HepG2 (cell line): ENCODE measurements at regions not wholly inside any gene's neighbourhood (a gene's known extent, or its start where the extent isn't known, plus 50 kb on each side); places are given as distances from the start of the nearest gene placed in this dataset.

Experiments
- ATAC-seq: fragments of 200-7000 bp; cut with Tn5 transposase; 3 replicates; pipeline ENCODE4 v1.9.1; 2020; ENCODE audit warnings: mild to moderate bottlenecking, moderate library complexity
- BruUV-seq: library from RNA; stranded (reverse); fragments of 400-500 nt; replicated peaks from 2 replicates; lab custom pipeline; 2021; lab: Mats Ljungman, UMichigan
- CTCF ChIA-PET: fragments of 300-600 bp; formaldehyde crosslinking; extraction: SDS; loops from one replicate; lab custom pipeline; 2021; ENCODE audit warnings: low total read pairs, inconsistent platforms, low intra/inter-chr PET ratio; lab: Yijun Ruan, JAX
- POLR2A ChIA-PET: fragments of 350-600 bp; sonication (Branson Sonifier 250); formaldehyde crosslinking; loops from one replicate; lab custom pipeline; 2020; ENCODE audit warnings: antibody characterized with exemption, inconsistent platforms; lab: Yijun Ruan, JAX
- DNase-seq: peaks from one replicate; pipeline ENCODE4 v3.0.0-alpha.2; 2015; ENCODE audit warnings: low spot score
- FAIRE-seq: peaks from 3 replicates; lab custom pipeline; 2011; peaks lifted over from hg19 to GRCh38; lab: Jason Lieb, UNC
- H2AFZ ChIP-seq: one replicate; pipeline ENCODE4 v1.6.1; 2011; ENCODE audit warnings: low read length, inconsistent platforms
- H3K27ac ChIP-seq: fragments of 300-600 bp; 3 replicates; pipeline ENCODE4 v1.8.0; 2011; ENCODE audit warnings: mixed run types, mild to moderate bottlenecking, mixed read lengths, low read length, inconsistent platforms; ENCODE audit not compliant: insufficient read depth; ENCODE audit errors: extremely low read length
- H3K27me3 ChIP-seq, 2 experiments: fragments of 200-600 bp in 1 of 2; 2 replicates in 1 of 2; 3 replicates in 1 of 2; pipeline versions ENCODE4 v1.6.0 to v1.8.0; 2011; ENCODE audit warnings: low read length in 2 of 2, mild to moderate bottlenecking in 2 of 2, moderate library complexity in 2 of 2, inconsistent platforms in 1 of 2; ENCODE audit not compliant: insufficient read depth in 2 of 2, control insufficient read depth in 1 of 2
- H3K36me3 ChIP-seq, 2 experiments: fragments of 200-600 bp in 1 of 2; replicated peaks in 1 of 2; 2 replicates in 1 of 2; 3 replicates in 1 of 2; pipeline versions ENCODE4 v1.5.1 to v1.8.0; 2011; ENCODE audit warnings: low read length in 2 of 2, inconsistent platforms in 1 of 2; ENCODE audit not compliant: insufficient read depth in 2 of 2, control insufficient read depth in 1 of 2
- H3K4me1 ChIP-seq: 2 replicates; pipeline ENCODE4 v1.5.1; 2012; ENCODE audit warnings: low read length, inconsistent platforms; ENCODE audit not compliant: insufficient read depth
- H3K4me2 ChIP-seq: 2 replicates; pipeline ENCODE4 v1.6.0; 2011; ENCODE audit warnings: low read depth, low read length, inconsistent platforms
- H3K4me3 ChIP-seq, 3 experiments: fragments of 200-600 bp in 1 of 3; sonication (generic), shearing (Covaris generic) in 1 of 3; replicated peaks in 1 of 3; 2 replicates each; pipeline ENCODE4 v1.5.1; 2011 to 2016; ENCODE audit warnings: low read length in 3 of 3, inconsistent platforms in 2 of 3, low read depth in 2 of 3, mild to moderate bottlenecking in 2 of 3, control low read depth in 1 of 3, mixed read lengths in 1 of 3; ENCODE audit not compliant: insufficient read depth in 1 of 3
- H3K79me2 ChIP-seq: one replicate; pipeline ENCODE4 v1.6.1; 2011; ENCODE audit warnings: low read length, inconsistent platforms; ENCODE audit not compliant: insufficient read depth
- H3K9ac ChIP-seq: 2 replicates; pipeline ENCODE4 v1.6.0; 2011; ENCODE audit warnings: mild to moderate bottlenecking, low read depth, low read length, inconsistent platforms; ENCODE audit not compliant: insufficient read depth
- H3K9me3 ChIP-seq: 2 replicates; pipeline ENCODE4 v1.5.1; 2012; ENCODE audit warnings: mild to moderate bottlenecking, low read length
- H4K20me1 ChIP-seq: 2 replicates; pipeline ENCODE4 v1.6.0; 2011; ENCODE audit warnings: inconsistent platforms, mild to moderate bottlenecking, low read length, moderate library complexity; ENCODE audit not compliant: insufficient read depth
- CENPT ChIP-seq: sonication (generic); formaldehyde crosslinking; IDR thresholded peaks from 2 replicates; pipeline ENCODE4 v1.8.0; 2022; ENCODE audit warnings: low read depth, mild to moderate bottlenecking, moderate library complexity, missing genetic modification reagents
- CHD4 ChIP-seq: fragments of 200-600 bp; sonication (generic); IDR thresholded peaks from 2 replicates; pipeline ENCODE4 v1.7.0; 2017; ENCODE audit warnings: mild to moderate bottlenecking, low read length, borderline replicate concordance
- IRX3 ChIP-seq: sonication (generic); formaldehyde crosslinking; IDR thresholded peaks from 2 replicates; pipeline ENCODE4 v1.8.1; 2023; ENCODE audit warnings: mild to moderate bottlenecking, low read depth, missing genetic modification reagents, borderline replicate concordance
- JUND ChIP-seq: sonication (generic); formaldehyde crosslinking; IDR thresholded peaks from 2 replicates; pipeline ENCODE4 v1.8.0; 2022; ENCODE audit warnings: mild to moderate bottlenecking, missing genetic modification reagents
- KLF12 ChIP-seq: sonication (generic); formaldehyde crosslinking; IDR thresholded peaks from 2 replicates; pipeline ENCODE4 v1.4.0; 2020; ENCODE audit warnings: missing genetic modification reagents, borderline replicate concordance
- MED13 ChIP-seq: sonication (generic); formaldehyde crosslinking; IDR thresholded peaks from 2 replicates; pipeline ENCODE4 v1.5.0; 2020; ENCODE audit warnings: missing genetic modification reagents
- MTF1 ChIP-seq: sonication (generic); formaldehyde crosslinking; IDR thresholded peaks from 2 replicates; pipeline ENCODE4 v1.5.0; 2020; ENCODE audit warnings: missing genetic modification reagents
- TCF12 ChIP-seq, 2 experiments: fragments of 450-650 bp in 1 of 2; sonication (generic) in 1 of 2; formaldehyde crosslinking in 1 of 2; IDR thresholded peaks; 2 replicates each; pipeline versions ENCODE4 v1.6.1 to v1.8.0; 2017 to 2022; ENCODE audit warnings: antibody characterized with exemption in 1 of 2, mild to moderate bottlenecking in 1 of 2, missing genetic modification reagents in 1 of 2, moderate library complexity in 1 of 2
- ZBTB21 ChIP-seq: sonication (generic); formaldehyde crosslinking; IDR thresholded peaks from 2 replicates; pipeline ENCODE4 v1.4.0; 2020; ENCODE audit warnings: missing genetic modification reagents
- ZBTB38 ChIP-seq: sonication (generic); formaldehyde crosslinking; IDR thresholded peaks from 2 replicates; pipeline ENCODE4 v1.5.1; 2020; ENCODE audit warnings: mild to moderate bottlenecking, missing genetic modification reagents
- ZNF180 ChIP-seq: sonication (generic); formaldehyde crosslinking; IDR thresholded peaks from 2 replicates; pipeline ENCODE4 v1.4.0; 2020; ENCODE audit warnings: low read depth, missing genetic modification reagents, borderline replicate concordance
- WGBS: methylation state at CpG from one replicate; pipeline ENCODE4 v1.1.6; 2017; ENCODE audit warnings: low lambda C conversion rate; 5-methylcytosine and 5-hydroxymethylcytosine counted together
- in situ Hi-C: cut with HindIII; loops from 2 replicates; pipeline ENCODE4 v1.10.0; 2017; ENCODE audit warnings: low pct_unique_long_range_greater_than_20kb; ENCODE audit not compliant: extremely low pct_ligation_motif_present
- intact Hi-C: fragments of 100-400 bp; cut with micrococcal nuclease; formaldehyde crosslinking; loops from one replicate; pipeline ENCODE4 v1.10.0; 2022; ENCODE audit not compliant: unreplicated experiment
- TF ChIP-seq, protein P1 (sequence below): sonication (generic); formaldehyde crosslinking; IDR thresholded peaks from 2 replicates; pipeline ENCODE4 v1.4.0; 2020; ENCODE audit warnings: mild to moderate bottlenecking, missing genetic modification reagents
- TF ChIP-seq, protein P2 (sequence below): sonication (generic); formaldehyde crosslinking; IDR thresholded peaks from 2 replicates; pipeline ENCODE4 v1.9.0; 2021; ENCODE audit warnings: mild to moderate bottlenecking, missing genetic modification reagents

DNA sequence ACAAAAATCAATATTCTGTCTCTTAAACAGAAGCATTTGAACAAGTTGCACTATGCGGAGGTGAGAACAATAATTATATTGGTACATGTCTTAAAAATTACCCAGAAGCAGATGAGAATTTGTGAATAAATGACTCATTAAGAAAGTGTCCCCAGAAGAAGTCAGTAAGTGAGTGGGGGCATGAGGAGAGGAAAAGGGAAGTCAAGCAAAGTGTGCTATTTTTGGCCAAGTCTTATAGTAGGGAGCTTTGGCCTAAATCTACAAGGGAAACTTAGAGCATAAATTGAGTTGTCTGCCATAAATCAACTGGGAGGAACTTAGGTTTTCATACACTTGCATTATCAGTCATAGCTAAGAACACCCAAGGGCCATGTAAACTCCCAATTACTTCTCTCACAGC lies 86.9 kb upstream of the SATB1 start:
- no peaks in the 10 kb centered on the region for H3K36me3 ChIP-seq
- no peak overlapping the region for H3K4me2 ChIP-seq
- TF ChIP-seq ZBTB38 (CRISPR knock-in tag), result no peak
- no peak for TF ChIP-seq JUND
- no peak for TF ChIP-seq MED13 (CRISPR knock-in tag)
- no peak for TF ChIP-seq KLF12 (CRISPR knock-in tag)
- no peak for TF ChIP-seq CHD4
- H2AFZ ChIP-seq, result no peak overlapping the region
- H3K4me1 ChIP-seq, result no peaks in the 10 kb centered on the region
- H3K79me2 ChIP-seq, result no peaks in the 10 kb centered on the region
- ChIA-PET POLR2A (no interaction called here), CTCF (no interaction called here)
- no peak overlapping the region for H3K4me3 ChIP-seq
- ATAC-seq (no peak), DNase-seq (no peak), FAIRE-seq (no peak)
- H3K9ac ChIP-seq, result no peak overlapping the region
- 19% methylated on average over 1 of the region's 1 CpG for WGBS
- no peaks in the 10 kb centered on the region for H4K20me1 ChIP-seq
- H3K27me3 ChIP-seq, result no peaks in the 10 kb centered on the region
- BruUV-seq, result no TSS peak
- intact Hi-C loops, result no loop called here
- no peak overlapping the region for H3K27ac ChIP-seq
- in situ Hi-C loops, result no loop called here
- no peaks in the 10 kb centered on the region for H3K9me3 ChIP-seq

DNA sequence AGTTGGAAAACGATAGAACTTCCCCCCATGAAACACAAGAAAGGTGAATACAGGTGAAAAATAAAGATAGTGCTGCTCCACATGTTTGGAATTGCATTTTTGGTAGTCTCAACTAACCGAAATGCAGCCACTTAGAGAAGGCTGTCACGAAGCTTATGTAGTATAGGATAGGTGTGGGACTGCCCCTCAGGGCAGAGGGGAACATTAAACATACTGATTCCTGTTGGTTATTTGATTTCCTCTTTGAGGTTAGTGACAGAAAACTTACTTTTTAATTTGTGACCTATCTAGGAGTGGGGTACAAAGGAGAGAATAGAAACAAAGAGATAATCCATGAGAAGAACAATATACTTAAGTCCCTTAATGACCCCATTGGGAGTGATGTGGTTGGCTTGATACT lies 85.8 kb upstream of the SATB1 start:
- FAIRE-seq, result no peak

More for the DNA sequence above, 85.8 kb upstream of the SATB1 start:
- H3K27me3 ChIP-seq, result no peaks in the 10 kb centered on the region
- no peaks in the 10 kb centered on the region for H3K4me1 ChIP-seq
- ChIA-PET CTCF (no interaction called here), POLR2A (no interaction called here)
- TF ChIP-seq ZNF180 (no peak), MTF1 (CRISPR knock-in tag) (no peak), TCF12 (IDR thresholded peaks at IDR 0.05) (no peak), TCF12 (CRISPR knock-in tag; IDR thresholded peaks at IDR 0.05) (no peak), CENPT (CRISPR knock-in tag) (no peak), ZBTB21 (CRISPR knock-in tag) (no peak), IRX3 (no peak)
- TF ChIP-seq, protein P1, sequence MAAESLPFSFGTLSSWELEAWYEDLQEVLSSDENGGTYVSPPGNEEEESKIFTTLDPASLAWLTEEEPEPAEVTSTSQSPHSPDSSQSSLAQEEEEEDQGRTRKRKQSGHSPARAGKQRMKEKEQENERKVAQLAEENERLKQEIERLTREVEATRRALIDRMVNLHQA (CRISPR knock-in tag), result no peak
- TF ChIP-seq, protein P2, sequence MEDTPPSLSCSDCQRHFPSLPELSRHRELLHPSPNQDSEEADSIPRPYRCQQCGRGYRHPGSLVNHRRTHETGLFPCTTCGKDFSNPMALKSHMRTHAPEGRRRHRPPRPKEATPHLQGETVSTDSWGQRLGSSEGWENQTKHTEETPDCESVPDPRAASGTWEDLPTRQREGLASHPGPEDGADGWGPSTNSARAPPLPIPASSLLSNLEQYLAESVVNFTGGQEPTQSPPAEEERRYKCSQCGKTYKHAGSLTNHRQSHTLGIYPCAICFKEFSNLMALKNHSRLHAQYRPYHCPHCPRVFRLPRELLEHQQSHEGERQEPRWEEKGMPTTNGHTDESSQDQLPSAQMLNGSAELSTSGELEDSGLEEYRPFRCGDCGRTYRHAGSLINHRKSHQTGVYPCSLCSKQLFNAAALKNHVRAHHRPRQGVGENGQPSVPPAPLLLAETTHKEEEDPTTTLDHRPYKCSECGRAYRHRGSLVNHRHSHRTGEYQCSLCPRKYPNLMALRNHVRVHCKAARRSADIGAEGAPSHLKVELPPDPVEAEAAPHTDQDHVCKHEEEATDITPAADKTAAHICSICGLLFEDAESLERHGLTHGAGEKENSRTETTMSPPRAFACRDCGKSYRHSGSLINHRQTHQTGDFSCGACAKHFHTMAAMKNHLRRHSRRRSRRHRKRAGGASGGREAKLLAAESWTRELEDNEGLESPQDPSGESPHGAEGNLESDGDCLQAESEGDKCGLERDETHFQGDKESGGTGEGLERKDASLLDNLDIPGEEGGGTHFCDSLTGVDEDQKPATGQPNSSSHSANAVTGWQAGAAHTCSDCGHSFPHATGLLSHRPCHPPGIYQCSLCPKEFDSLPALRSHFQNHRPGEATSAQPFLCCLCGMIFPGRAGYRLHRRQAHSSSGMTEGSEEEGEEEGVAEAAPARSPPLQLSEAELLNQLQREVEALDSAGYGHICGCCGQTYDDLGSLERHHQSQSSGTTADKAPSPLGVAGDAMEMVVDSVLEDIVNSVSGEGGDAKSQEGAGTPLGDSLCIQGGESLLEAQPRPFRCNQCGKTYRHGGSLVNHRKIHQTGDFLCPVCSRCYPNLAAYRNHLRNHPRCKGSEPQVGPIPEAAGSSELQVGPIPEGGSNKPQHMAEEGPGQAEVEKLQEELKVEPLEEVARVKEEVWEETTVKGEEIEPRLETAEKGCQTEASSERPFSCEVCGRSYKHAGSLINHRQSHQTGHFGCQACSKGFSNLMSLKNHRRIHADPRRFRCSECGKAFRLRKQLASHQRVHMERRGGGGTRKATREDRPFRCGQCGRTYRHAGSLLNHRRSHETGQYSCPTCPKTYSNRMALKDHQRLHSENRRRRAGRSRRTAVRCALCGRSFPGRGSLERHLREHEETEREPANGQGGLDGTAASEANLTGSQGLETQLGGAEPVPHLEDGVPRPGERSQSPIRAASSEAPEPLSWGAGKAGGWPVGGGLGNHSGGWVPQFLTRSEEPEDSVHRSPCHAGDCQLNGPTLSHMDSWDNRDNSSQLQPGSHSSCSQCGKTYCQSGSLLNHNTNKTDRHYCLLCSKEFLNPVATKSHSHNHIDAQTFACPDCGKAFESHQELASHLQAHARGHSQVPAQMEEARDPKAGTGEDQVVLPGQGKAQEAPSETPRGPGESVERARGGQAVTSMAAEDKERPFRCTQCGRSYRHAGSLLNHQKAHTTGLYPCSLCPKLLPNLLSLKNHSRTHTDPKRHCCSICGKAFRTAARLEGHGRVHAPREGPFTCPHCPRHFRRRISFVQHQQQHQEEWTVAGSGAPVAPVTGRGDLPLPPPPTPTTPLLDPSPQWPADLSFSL, result no peak
- no peak overlapping the region for H3K27ac ChIP-seq
- H3K79me2 ChIP-seq, result no peaks in the 10 kb centered on the region
- no peak overlapping the region for H3K9ac ChIP-seq
- in situ Hi-C loops (no loop called here), intact Hi-C loops (no loop called here)
- H3K4me2 ChIP-seq, result no peak overlapping the region
- DNase-seq (no peak), ATAC-seq (no peak)
- no peaks in the 10 kb centered on the region for H3K36me3 ChIP-seq
- 1% methylated on average over 3 of the region's 3 CpGs for WGBS
- no peak overlapping the region for H2AFZ ChIP-seq
- BruUV-seq, result no TSS peak
- no peaks in the 10 kb centered on the region for H3K9me3 ChIP-seq
- no peaks in the 10 kb centered on the region for H4K20me1 ChIP-seq
- no peak overlapping the region for H3K4me3 ChIP-seq
